A549 (cell line): ENCODE measurements at regions not wholly inside any gene's neighbourhood (a gene's known extent, or its start where the extent isn't known, plus 50 kb on each side); places are given as distances from the start of the nearest gene placed in this dataset.

ENCODE experiments used
- ATAC-seq, 2 experiments: fragments of 200-7000 bp in 1 of 2; fragments of >200 bp in 1 of 2; cut with Nextera tagmentation in 1 of 2; cut with Tn5 transposase in 1 of 2; 3 replicates each; pipeline versions ENCODE4 v1.8.0 to v1.9.1; 2018 to 2020; ENCODE audit warnings: mild to moderate bottlenecking in 1 of 2, moderate library complexity in 1 of 2
- CTCF ChIA-PET: fragments of 300-600 bp; sonication (Branson Sonifier 250); formaldehyde crosslinking; extraction: SDS; loops from one replicate; lab custom pipeline; 2021; ENCODE audit warnings: antibody characterized with exemption, inconsistent platforms; lab: Yijun Ruan, JAX
- POLR2A ChIA-PET: fragments of 350-600 bp; formaldehyde crosslinking; extraction: SDS; loops from one replicate; lab custom pipeline; 2021; ENCODE audit warnings: antibody characterized with exemption, inconsistent platforms; lab: Yijun Ruan, JAX
- DNase-seq, 2 experiments: peaks; one replicate each; pipeline versions ENCODE4 v3.0.0 to v3.0.0-alpha.2; 2011 to 2016; ENCODE audit warnings: low read depth in 1 of 2, low spot score in 1 of 2
- FAIRE-seq: peaks from 2 replicates; lab custom pipeline; 2011; peaks lifted over from hg19 to GRCh38; lab: Jason Lieb, UNC
- H3K27ac ChIP-seq, 2 experiments: fragments of >200 bp; sonication (Bioruptor Twin); formaldehyde crosslinking; 3 replicates each; pipeline ENCODE4 v1.5.1; 2016 to 2017
- H3K4me1 ChIP-seq: fragments of >200 bp; sonication (Bioruptor Twin); formaldehyde crosslinking; 3 replicates; pipeline ENCODE4 v1.6.1; 2016
- H3K4me2 ChIP-seq: fragments of >200 bp; sonication (Bioruptor Twin); formaldehyde crosslinking; 3 replicates; pipeline ENCODE4 v1.6.1; 2016
- H3K4me3 ChIP-seq: fragments of >200 bp; sonication (Bioruptor Twin); formaldehyde crosslinking; 3 replicates; pipeline ENCODE4 v1.5.1; 2016
- H3K9me3 ChIP-seq: fragments of >200 bp; sonication (Bioruptor Twin); formaldehyde crosslinking; 3 replicates; pipeline ENCODE4 v1.6.1; 2016
- BCL3 ChIP-seq: fragments of >200 bp; sonication (Bioruptor Twin); formaldehyde crosslinking; IDR thresholded peaks from 3 replicates; pipeline ENCODE4 v1.6.1; 2016
- CBX2 ChIP-seq: fragments of 200-600 bp; sonication (generic); IDR thresholded peaks from 2 replicates; pipeline ENCODE4 v1.6.1; 2016; ENCODE audit warnings: low read depth, mild to moderate bottlenecking, borderline replicate concordance
- CBX8 ChIP-seq: fragments of 200-600 bp; sonication (generic); IDR thresholded peaks from 2 replicates; pipeline ENCODE4 v1.6.1; 2016
- CTCF ChIP-seq: fragments of >200 bp; sonication (Bioruptor Twin); formaldehyde crosslinking; IDR thresholded peaks from 3 replicates; pipeline ENCODE4 v1.5.1; 2016
- E2F6 ChIP-seq: IDR thresholded peaks from 2 replicates; pipeline ENCODE4 v1.6.1; 2012; ENCODE audit warnings: low read depth, borderline replicate concordance
- EHF ChIP-seq: fragments of 250-450 bp; sonication (Bioruptor Pico); IDR thresholded peaks from 2 replicates; pipeline ENCODE4 v1.5.0; 2020; ENCODE audit warnings: mild to moderate bottlenecking
- EHMT2 ChIP-seq: fragments of 200-600 bp; sonication (generic); IDR thresholded peaks from 2 replicates; pipeline ENCODE4 v1.6.1; 2016; ENCODE audit warnings: antibody characterized with exemption, low read depth, mild to moderate bottlenecking, moderate library complexity
- EP300 ChIP-seq, 2 experiments: fragments of >200 bp; sonication (Bioruptor Twin); formaldehyde crosslinking; IDR thresholded peaks; 2 replicates in 1 of 2; 3 replicates in 1 of 2; pipeline ENCODE4 v1.6.1; 2016 to 2017
- ESRRA ChIP-seq: fragments of 150-350 bp; IDR thresholded peaks from 2 replicates; pipeline ENCODE4 v1.6.1; 2014; ENCODE audit warnings: mild to moderate bottlenecking, low read length, borderline replicate concordance
- FOSL2 ChIP-seq, 2 experiments: fragments of 450-650 bp in 1 of 2; fragments of >200 bp in 1 of 2; sonication (Bioruptor Twin) in 1 of 2; formaldehyde crosslinking; IDR thresholded peaks; 2 replicates each; pipeline versions ENCODE4 v1.5.0 to v1.6.1; 2016 to 2020; ENCODE audit warnings: mild to moderate bottlenecking in 1 of 2, moderate library complexity in 1 of 2
- GATA3 ChIP-seq: IDR thresholded peaks from 2 replicates; pipeline ENCODE4 v1.6.1; 2012; ENCODE audit warnings: borderline replicate concordance
- HES2 ChIP-seq: fragments of >200 bp; sonication (Bioruptor Twin); formaldehyde crosslinking; IDR thresholded peaks from 2 replicates; pipeline ENCODE4 v1.6.1; 2016
- HOXA7 ChIP-seq: fragments of 250-450 bp; sonication (Bioruptor Pico); IDR thresholded peaks from 2 replicates; pipeline ENCODE4 v1.5.0; 2020; ENCODE audit warnings: mild to moderate bottlenecking, moderate library complexity
- HOXB13 ChIP-seq: fragments of 250-450 bp; sonication (Bioruptor Pico); IDR thresholded peaks from 2 replicates; pipeline ENCODE4 v1.5.0; 2020; ENCODE audit warnings: low read depth, mild to moderate bottlenecking, moderate library complexity
- JUN ChIP-seq, 2 experiments: fragments of >200 bp; sonication (Bioruptor Twin); formaldehyde crosslinking; IDR thresholded peaks; 2 replicates in 1 of 2; 3 replicates in 1 of 2; pipeline ENCODE4 v1.6.1; 2016 to 2017
- JUNB ChIP-seq: fragments of >200 bp; sonication (Bioruptor Twin); formaldehyde crosslinking; IDR thresholded peaks from 2 replicates; pipeline ENCODE4 v1.6.1; 2016
- MAFK ChIP-seq: fragments of 450-650 bp; IDR thresholded peaks from 2 replicates; pipeline ENCODE4 v1.6.1; 2014; ENCODE audit not compliant: partially characterized antibody
- MAX ChIP-seq: IDR thresholded peaks from 2 replicates; pipeline ENCODE4 v1.6.1; 2012
- MAZ ChIP-seq: fragments of 150-350 bp; IDR thresholded peaks from 2 replicates; pipeline ENCODE4 v1.6.1; 2014; ENCODE audit warnings: antibody characterized with exemption, low read depth, low read length, borderline replicate concordance
- PHF8 ChIP-seq: fragments of 200-600 bp; sonication (generic); IDR thresholded peaks from 2 replicates; pipeline ENCODE4 v1.6.1; 2016; ENCODE audit warnings: low read depth, mild to moderate bottlenecking, antibody characterized with exemption, moderate library complexity, borderline replicate concordance
- RAD21 ChIP-seq, 2 experiments: fragments of >200 bp in 1 of 2; sonication (Bioruptor Twin) in 1 of 2; formaldehyde crosslinking in 1 of 2; IDR thresholded peaks in 1 of 2; conservative IDR thresholded peaks in 1 of 2; 2 replicates in 1 of 2; 3 replicates in 1 of 2; pipeline ENCODE4 v1.6.1; 2012 to 2018; ENCODE audit warnings: inconsistent platforms in 1 of 2
- REST ChIP-seq: fragments of 200-600 bp; sonication (generic); IDR thresholded peaks from 2 replicates; pipeline ENCODE4 v1.6.1; 2016; ENCODE audit warnings: antibody characterized with exemption, mild to moderate bottlenecking, moderate library complexity
- RNF2 ChIP-seq: fragments of 200-600 bp; sonication (generic); IDR thresholded peaks from 2 replicates; pipeline ENCODE4 v1.6.1; 2016; ENCODE audit warnings: low read depth, mild to moderate bottlenecking, antibody characterized with exemption, moderate library complexity, borderline replicate concordance
- SREBF2 ChIP-seq: fragments of 450-650 bp; IDR thresholded peaks from 2 replicates; pipeline ENCODE4 v1.6.1; 2014; ENCODE audit warnings: mild to moderate bottlenecking, moderate library complexity
- TP53 ChIP-seq: fragments of 250-450 bp; sonication (Bioruptor Pico); IDR thresholded peaks from 2 replicates; pipeline ENCODE4 v1.5.0; 2021; ENCODE audit warnings: mild to moderate bottlenecking, moderate library complexity
- ZNF302 ChIP-seq: fragments of 250-450 bp; sonication (Bioruptor Pico); IDR thresholded peaks from 2 replicates; pipeline ENCODE4 v1.9.0; 2021; ENCODE audit warnings: inconsistent platforms, mild to moderate bottlenecking, moderate library complexity
- ZSCAN20 ChIP-seq: fragments of 250-450 bp; sonication (Bioruptor Pico); IDR thresholded peaks from 2 replicates; pipeline ENCODE4 v1.8.0; 2022; ENCODE audit warnings: mild to moderate bottlenecking, moderate library complexity
- WGBS: methylation state at CpG from one replicate; pipeline ENCODE4 v1.1.6; 2017; ENCODE audit errors: missing lambda C conversion rate; 5-methylcytosine and 5-hydroxymethylcytosine counted together

- TF ChIP-seq JUN (IDR thresholded peaks at IDR 0.05), result peak in 1 of 2 experiments; percentile 55; a peak in 1 of 5 replicates
- peak in 1 of 2 experiments; percentile 34; a peak in 1 of 5 replicates for TF ChIP-seq EP300 (IDR thresholded peaks at IDR 0.05)
- TF ChIP-seq MAFK, result peak; percentile 15
- TF ChIP-seq ZNF302, result no peak
- peak; percentile 51; the same call in 1 of the 2 replicates for TF ChIP-seq JUNB
- TF ChIP-seq E2F6, result no peak
- peak; percentile 63 for TF ChIP-seq MAX
- TF ChIP-seq FOSL2 (IDR thresholded peaks at IDR 0.05), result peak; percentile 43
- peak; percentile 80 for TF ChIP-seq FOSL2 (CRISPR knock-in tag; IDR thresholded peaks at IDR 0.05)
- peak; percentile 61; the same call in 1 of the 2 replicates for TF ChIP-seq GATA3
- Histone ChIP-seq H3K4me1 (peaks cover 59% of the 10 kb centered on the region), H3K27ac (peak overlapping the region; percentile 73 to 81), H3K4me2 (peak overlapping the region; percentile 79), H3K9me3 (no peaks in the 10 kb centered on the region), H3K4me3 (peak overlapping the region; percentile 11; the same call in 1 of the 3 replicates)
- CTCF ChIA-PET, result no interaction called here
- peak in 1 of 2 experiments; percentile 41; a peak in 3 of 6 replicates for ATAC-seq
- POLR2A ChIA-PET, result interaction anchor here (1.4 kb wide), 2 partner anchors 248 to 249 kb away, joined by 3 to 5 read pairs; partner anchors contain the start of gene JAG1
- WGBS, result 17% methylated on average over 6 of the region's 6 CpGs
- DNase-seq, result peak in 1 of 2 experiments; percentile 57
- FAIRE-seq, result peak; percentile 96
These were observed 249.1 kb upstream of the JAG1 start for GRCh38 chr20:10922941-10923340.

- ATAC-seq, result peak; percentile 71 to 84
- no peak for TF ChIP-seq CTCF
- TF ChIP-seq TP53 (CRISPR knock-in tag), result no peak
- TF ChIP-seq RAD21 (conservative IDR thresholded peaks at IDR 0.05 in 1 of 2, IDR thresholded peaks at IDR 0.05 in 1 of 2), result peak in 1 of 2 experiments; percentile 30; a peak in 2 of 5 replicates
- TF ChIP-seq FOSL2 (IDR thresholded peaks at IDR 0.05), result peak; percentile 38
- peak; percentile 65 for TF ChIP-seq FOSL2 (CRISPR knock-in tag; IDR thresholded peaks at IDR 0.05)
- TF ChIP-seq ZSCAN20 (CRISPR knock-in tag), result no peak
- TF ChIP-seq GATA3, result peak; percentile 91
- TF ChIP-seq CBX2, result no peak
- no peak for TF ChIP-seq ESRRA
- peak; percentile 42; the same call in 1 of the 2 replicates for TF ChIP-seq HES2
- TF ChIP-seq EHMT2, result no peak
- TF ChIP-seq JUNB, result peak; percentile 75
- no peak for TF ChIP-seq BCL3
- TF ChIP-seq HOXA7 (CRISPR knock-in tag), result no peak
- TF ChIP-seq REST, result no peak
- TF ChIP-seq EHF (CRISPR knock-in tag), result no peak
- no peak for TF ChIP-seq CBX8
- no peak for TF ChIP-seq RNF2
- no peak for TF ChIP-seq HOXB13 (CRISPR knock-in tag)
- no peak for TF ChIP-seq MAZ
- peak; percentile 45 to 52; a peak in 2 of 5 replicates for TF ChIP-seq JUN (IDR thresholded peaks at IDR 0.05)
- no peak for TF ChIP-seq SREBF2
- no peak for TF ChIP-seq PHF8
These were observed 250.9 kb upstream of the JAG1 start for GRCh38 chr20:10924644-10925201.

More at GRCh38 chr20:10924644-10925201, 250.9 kb upstream of the JAG1 start:
- WGBS, result 16% methylated on average over 1 of the region's 1 CpG
- DNase-seq (peak in 1 of 2 experiments; percentile 82), FAIRE-seq (peak; percentile 89)
- H3K4me1 ChIP-seq, result peaks cover 66% of the 10 kb centered on the region
- ChIA-PET CTCF (interaction anchor here (0.6 to 2.1 kb wide), 4 partner anchors 10 to 620 kb away, joined by 4 to 5 read pairs (median 5); no protein-coding TSS in a partner anchor), POLR2A (interaction anchor here (0.8 to 1.7 kb wide), 2 partner anchors 77 to 251 kb away, joined by 3 to 16 read pairs; partner anchors contain the start of gene JAG1)
- no peaks in the 10 kb centered on the region for H3K9me3 ChIP-seq
- H3K4me2 ChIP-seq, result peak overlapping the region; percentile 30
- H3K4me3 ChIP-seq, result no peak overlapping the region
- peak overlapping the region; percentile 32 to 81 for H3K27ac ChIP-seq
